GM12865 (cell line): ENCODE measurements at regions not wholly inside any gene's neighbourhood (a gene's known extent, or its start where the extent isn't known, plus 50 kb on each side); places are given as distances from the start of the nearest gene placed in this dataset.

Experiments used
- DNase-seq: peaks from one replicate; pipeline ENCODE4 v3.0.0; 2010; ENCODE audit warnings: low read depth
- H3K4me3 ChIP-seq: 2 replicates; pipeline ENCODE4 v1.5.1; 2011; ENCODE audit warnings: mild to moderate bottlenecking, low read depth, low read length, control low read depth
- CTCF ChIP-seq: IDR thresholded peaks from 2 replicates; pipeline ENCODE4 v1.5.1; 2011; ENCODE audit warnings: low read length, control low read depth, low read depth, inconsistent platforms; ENCODE audit not compliant: insufficient read depth; ENCODE audit errors: missing control alignments

GRCh38 chr13:111642156-111642767, 321.8 kb downstream of the TEX29 start:
- no peak overlapping the region for H3K4me3 ChIP-seq
- DNase-seq = no peak
- TF ChIP-seq CTCF = no peak

GRCh38 chr13:111644750-111645149, 324.3 kb downstream of the TEX29 start:
- TF ChIP-seq CTCF = no peak
- no peak for DNase-seq
- no peak overlapping the region for H3K4me3 ChIP-seq

DNA sequence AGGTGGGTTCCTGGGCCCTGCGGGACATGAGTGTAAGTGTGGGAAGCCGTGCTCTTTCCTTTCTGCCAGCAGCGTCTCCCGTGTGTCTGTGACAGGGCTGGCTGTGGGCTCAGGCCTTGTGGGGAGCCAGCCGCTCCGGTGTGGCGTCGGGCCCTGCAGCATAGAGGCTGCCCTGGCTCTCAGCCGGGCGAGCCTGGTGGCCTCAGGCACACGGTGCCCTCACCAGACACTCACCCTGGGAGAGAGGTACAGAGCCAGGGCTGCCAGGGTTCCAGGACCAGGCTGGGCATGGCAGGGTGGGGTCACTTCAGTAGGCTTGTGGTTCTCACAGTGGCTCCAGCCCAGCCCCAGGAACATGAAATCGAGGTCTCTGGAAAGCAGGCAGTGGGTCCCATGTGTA, 324.8 kb downstream of the TEX29 start:
- H3K4me3 ChIP-seq = no peak overlapping the region
- no peak for DNase-seq
- TF ChIP-seq CTCF = no peak

- no peak for DNase-seq
- no peak for TF ChIP-seq CTCF
- no peak overlapping the region for H3K4me3 ChIP-seq
These were observed 325.4 kb downstream of the TEX29 start for GRCh38 chr13:111645598-111646455.

- DNase-seq = no peak
- H3K4me3 ChIP-seq = no peak overlapping the region
- no peak for TF ChIP-seq CTCF
These were observed 326.0 kb downstream of the TEX29 start for GRCh38 chr13:111646456-111646855.

DNA sequence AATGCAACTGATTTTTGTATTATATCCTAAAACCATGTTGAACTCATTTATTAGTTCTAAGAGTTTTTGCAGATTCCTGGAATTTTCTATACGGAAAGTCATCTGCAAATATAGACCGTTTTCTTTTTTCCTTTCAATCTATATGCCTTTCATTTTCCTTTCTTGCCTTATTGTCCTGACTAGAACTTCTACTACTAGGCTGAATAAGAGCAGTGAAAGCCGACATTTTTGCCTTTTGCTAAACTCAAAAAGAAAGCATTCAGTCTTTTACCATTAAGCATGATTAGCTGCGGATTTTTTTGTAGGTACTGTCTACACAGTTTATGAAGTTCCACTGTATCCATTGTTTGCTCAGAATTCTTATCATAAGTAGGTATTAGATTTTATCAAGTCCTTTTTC, 328.4 kb downstream of the TEX29 start:
- no peak for DNase-seq
- no peak for TF ChIP-seq CTCF
- H3K4me3 ChIP-seq = no peak overlapping the region
